GM18873 (cell line): ENCODE measurements at regions not wholly inside any gene's neighbourhood (a gene's known extent, or its start where the extent isn't known, plus 50 kb on each side); places are given as distances from the start of the nearest gene placed in this dataset.
"Not testable (repeated sequence)": the region's sequence is repeated elsewhere in the genome, so short reads cannot be mapped to it uniquely, and the experiment has no call there.

Experiments
- ATAC-seq: cut with Tn5 transposase; IDR thresholded peaks from one replicate; pipeline ENCODE4 v1.9.1; 2021; ENCODE audit warnings: mild to moderate bottlenecking, moderate library complexity, moderate number of reproducible peaks; ENCODE audit not compliant: unreplicated experiment, low FRiP score

GRCh38 chr3:95654570-95655362 lies 1159.6 kb upstream of the EPHA6 start:
- no peak for ATAC-seq

GRCh38 chr3:95655363-95655986 lies 1158.9 kb upstream of the EPHA6 start:
- no peak for ATAC-seq

GRCh38 chr3:95670765-95671164 lies 1143.6 kb upstream of the EPHA6 start:
- ATAC-seq, result no peak

DNA sequence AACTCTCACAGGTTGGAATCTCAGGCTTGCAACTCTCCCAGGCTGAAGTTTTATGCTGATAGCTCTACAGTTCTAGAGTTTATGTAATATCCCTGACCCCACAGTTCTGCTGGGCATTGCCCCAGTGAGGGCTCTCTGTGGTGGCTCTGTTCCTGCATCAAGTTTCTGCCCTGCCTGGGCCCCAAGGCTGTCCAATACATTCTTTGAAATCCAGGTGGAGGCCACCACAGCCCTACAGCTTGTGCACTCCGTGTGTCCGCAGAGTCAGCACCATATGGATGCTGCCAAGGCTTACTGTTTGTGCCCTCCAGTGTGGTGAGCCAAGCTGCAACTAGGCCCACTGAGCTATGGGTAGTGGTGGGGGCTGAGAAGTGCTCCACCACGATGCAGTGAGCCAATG lies 1141.2 kb upstream of the EPHA6 start:
- no peak for ATAC-seq

- peak; percentile 47 for ATAC-seq
Observed at GRCh38 chr3:95705786-95706418, 1108.5 kb upstream of the EPHA6 start.

DNA sequence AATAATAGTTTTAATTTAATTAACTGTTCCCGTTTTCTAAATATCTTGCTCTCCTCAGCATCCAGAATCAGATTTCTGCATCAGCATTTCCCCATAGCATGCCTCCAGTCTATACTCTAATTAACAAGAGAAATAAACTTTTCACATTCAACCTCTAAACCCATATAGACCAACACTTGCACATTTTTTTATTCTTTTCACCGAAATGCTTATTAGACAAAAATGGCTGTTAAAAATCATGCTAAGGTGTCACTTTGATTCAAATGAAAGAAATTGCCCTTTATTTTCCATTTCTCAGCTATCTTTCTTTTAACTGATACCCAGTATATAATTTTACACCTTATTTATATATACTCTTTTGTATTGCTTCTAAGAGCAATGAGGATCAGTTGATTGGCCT lies 1107.1 kb upstream of the EPHA6 start:
- no peak for ATAC-seq

GRCh38 chr3:95710684-95711083 lies 1103.7 kb upstream of the EPHA6 start:
- no peak for ATAC-seq

DNA sequence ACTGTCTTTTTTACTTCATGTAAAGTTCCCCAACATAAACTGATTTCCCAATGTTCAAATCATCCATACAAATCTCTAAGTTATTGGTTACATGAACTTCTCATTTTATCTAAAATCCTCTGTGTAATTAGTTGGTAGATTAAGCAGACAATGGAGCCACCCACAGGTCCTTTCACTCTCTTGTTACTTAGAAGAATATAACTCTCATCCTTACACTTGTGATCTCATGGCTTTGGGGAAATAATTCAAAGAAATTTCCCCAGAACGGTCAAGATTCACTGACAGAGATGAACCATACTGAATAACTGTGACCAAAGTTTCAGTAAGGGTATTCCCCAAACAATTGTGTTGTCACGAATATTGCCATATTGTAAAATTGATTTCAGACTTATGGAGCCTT lies 1102.6 kb upstream of the EPHA6 start:
- ATAC-seq, result no peak

DNA sequence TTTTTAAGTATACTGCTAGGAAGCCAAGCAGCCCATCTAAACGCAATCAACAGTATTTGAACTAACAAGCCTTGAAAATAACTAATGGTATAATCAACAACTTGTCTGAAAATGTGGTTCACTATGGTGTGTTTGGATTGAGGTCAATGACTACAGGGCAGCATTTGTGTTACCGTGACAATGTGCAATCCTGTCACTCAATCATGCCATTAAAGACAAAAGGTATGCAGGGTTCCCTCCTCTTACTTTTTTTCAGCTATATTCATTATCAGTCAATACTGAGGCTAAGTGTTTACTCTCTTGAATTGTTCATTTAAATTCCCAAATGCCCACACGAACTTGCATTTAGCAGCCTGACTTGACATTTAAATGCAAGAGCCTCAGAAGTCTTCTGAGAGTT lies 1099.3 kb upstream of the EPHA6 start:
- ATAC-seq, result no peak

DNA sequence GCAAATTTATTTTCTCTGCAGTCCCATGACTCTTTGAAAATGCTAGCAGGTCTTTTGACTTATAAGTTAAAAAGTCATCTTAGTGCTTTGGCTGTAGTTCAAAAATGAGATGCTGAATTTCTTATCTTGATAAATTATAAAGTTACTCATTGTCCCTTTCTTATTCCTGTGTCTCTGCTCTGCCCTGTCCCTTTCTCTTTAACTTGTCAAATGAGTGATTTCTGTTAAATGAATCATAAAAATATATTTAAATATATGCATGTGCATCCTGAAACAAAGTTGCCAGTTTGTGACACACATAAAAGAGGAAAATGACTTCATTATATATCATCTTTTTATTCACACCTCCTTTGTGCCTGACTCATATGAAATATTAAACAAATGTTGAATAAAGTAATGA lies 1097.3 kb upstream of the EPHA6 start:
- ATAC-seq, result no peak

DNA sequence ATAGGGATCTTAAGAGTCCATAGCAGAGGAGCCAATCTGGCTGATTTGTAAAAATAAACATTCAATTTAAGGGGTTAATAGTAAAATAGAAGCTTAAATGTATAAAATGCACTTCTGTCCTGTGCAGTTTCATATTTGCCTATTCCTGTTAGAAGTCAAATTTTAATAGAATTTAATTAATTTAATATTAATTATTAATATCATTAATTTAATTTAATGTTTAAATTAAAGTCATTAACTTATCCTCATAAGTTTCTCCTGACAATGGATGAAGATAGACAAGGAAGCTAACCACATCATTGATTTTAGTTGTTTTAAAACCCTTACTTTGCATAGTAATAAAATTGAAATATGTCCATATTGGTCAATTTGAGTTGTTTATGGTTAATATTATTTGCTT lies 1096.2 kb upstream of the EPHA6 start:
- no peak for ATAC-seq

GRCh38 chr3:95719481-95719880 lies 1094.9 kb upstream of the EPHA6 start:
- ATAC-seq, result no peak

DNA sequence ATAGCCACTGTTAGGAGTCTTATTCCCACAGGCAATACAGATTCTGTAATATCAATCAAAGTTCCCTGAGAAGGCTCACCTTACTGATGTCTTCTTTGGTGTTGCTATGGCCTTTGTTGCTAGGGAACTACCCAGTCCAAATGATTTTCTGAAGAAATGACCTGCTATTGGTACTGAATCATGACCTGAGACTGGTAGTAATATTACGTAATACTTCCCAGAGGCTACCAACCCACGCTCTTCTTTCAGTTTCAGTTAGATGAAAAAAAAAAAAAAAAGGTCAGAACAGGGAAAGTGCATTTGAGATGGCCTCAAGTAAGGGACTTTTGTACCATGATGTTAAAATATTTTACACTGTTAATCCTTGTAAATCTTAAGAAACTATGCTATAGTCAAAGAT lies 1092.5 kb upstream of the EPHA6 start:
- no peak for ATAC-seq

DNA sequence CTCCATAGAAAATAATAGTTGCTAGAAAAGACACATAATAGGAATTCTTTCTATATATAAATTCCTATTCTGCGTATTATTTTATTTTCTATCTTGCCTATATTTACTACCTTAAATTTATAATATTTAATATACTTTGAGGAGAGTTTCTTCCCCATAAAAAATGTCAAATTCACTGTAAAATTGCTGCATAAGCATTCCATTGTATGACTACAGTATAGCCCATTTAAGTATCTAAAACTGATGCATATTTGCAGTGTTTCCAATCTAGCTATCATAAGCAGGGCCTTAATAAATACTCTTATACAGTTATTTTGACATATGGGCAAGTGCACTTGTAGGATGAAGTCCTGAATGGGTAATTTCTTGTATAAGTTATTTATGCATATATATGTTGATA lies 1088.6 kb upstream of the EPHA6 start:
- ATAC-seq, result no peak

- no peak for ATAC-seq
Observed at GRCh38 chr3:95731753-95732152, 1082.6 kb upstream of the EPHA6 start.

- no peak for ATAC-seq
Observed at GRCh38 chr3:95733336-95733735, 1081.1 kb upstream of the EPHA6 start.

- ATAC-seq, result no peak
Observed at GRCh38 chr3:95738045-95738444, 1076.3 kb upstream of the EPHA6 start.

GRCh38 chr3:95744896-95745295 lies 1069.5 kb upstream of the EPHA6 start:
- ATAC-seq, result not testable (repeated sequence)

DNA sequence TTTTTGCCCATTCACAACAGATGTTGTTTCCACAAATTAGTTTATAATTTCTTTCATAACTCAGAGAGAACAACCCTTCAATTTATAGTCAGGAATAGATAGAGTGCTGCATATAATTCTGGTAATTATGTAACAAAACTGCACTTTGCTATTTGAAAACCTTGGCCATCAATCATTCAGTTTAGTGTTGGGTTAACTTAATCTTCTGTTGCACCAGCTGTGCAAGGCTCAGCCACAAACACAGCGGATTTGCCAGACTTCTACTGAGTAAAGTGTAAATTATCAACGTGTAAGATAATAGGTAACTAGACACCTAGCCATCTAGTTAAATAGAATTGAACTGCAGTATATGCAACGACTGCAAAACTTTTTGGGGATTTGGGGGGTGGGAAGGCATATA lies 1064.3 kb upstream of the EPHA6 start:
- no peak for ATAC-seq

DNA sequence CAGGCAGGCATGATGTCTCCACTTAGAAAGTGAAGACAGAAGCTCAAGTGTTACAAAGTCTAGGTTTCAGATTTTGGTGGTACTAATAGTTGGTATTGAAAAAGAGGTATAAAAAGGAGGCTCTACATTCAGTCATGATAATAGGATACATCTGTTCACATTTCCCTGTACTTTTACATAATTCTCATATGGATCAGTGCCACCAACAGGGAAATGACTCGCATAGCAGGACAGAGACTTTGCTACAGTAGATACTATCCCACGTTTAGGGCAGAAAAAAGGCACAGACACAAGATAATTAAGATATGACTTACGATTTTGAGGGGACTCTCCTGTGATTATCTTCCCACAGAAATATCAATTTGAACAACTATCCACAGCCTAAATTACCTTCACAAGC lies 1062.9 kb upstream of the EPHA6 start:
- no peak for ATAC-seq

- ATAC-seq, result no peak
Observed at GRCh38 chr3:95752199-95752598, 1062.2 kb upstream of the EPHA6 start.

DNA sequence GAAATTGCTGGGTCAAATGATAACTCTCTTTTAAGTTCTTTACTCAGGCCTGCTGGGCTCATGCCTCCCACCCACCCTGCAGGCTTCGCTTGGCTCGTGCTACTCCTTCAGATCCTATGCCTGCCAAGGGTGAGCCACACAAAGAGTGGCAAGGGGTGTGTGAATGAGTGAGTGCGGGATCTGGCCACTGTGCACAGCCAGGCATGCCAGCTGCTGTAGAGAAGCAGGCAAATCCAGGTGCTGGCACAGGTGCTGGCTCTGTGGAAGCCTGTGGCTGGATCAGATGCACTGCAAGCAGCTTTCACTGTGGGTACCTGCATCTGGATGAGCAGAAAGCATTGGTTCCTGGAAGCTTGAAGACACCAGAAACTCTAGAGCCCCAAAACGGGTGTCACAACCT lies 1055.7 kb upstream of the EPHA6 start:
- ATAC-seq, result no peak
